Tibial nerve (tissue), 4 donors: ENCODE measurements at regions not wholly inside any gene's neighbourhood (a gene's known extent, or its start where the extent isn't known, plus 50 kb on each side); places are given as distances from the start of the nearest gene placed in this dataset.

Source experiments
- CTCF ChIP-seq, 5 experiments: fragments of 200-600 bp in 3 of 5; fragments of 450-650 bp in 2 of 5; sonication (generic) in 3 of 5; IDR thresholded peaks; one replicate each; pipeline ENCODE4 v1.5.1; 2016 to 2019; ENCODE audit warnings: antibody characterized with exemption in 5 of 5, mild to moderate bottlenecking in 3 of 5, moderate library complexity in 2 of 5
- EP300 ChIP-seq, 2 donors: sonication (generic); formaldehyde crosslinking; IDR thresholded peaks; one replicate each; pipeline ENCODE4 v1.6.1; 2017; ENCODE audit warnings: antibody characterized with exemption in 2 of 2, mild to moderate bottlenecking in 1 of 2
- POLR2A ChIP-seq, 2 donors: fragments of 450-650 bp; IDR thresholded peaks; one replicate each; pipeline ENCODE4 v1.6.1; 2017; ENCODE audit warnings: antibody characterized with exemption in 2 of 2, mild to moderate bottlenecking in 2 of 2, moderate library complexity in 2 of 2

GRCh38 chr5:164832516-164832915 lies 1327.1 kb downstream of the MAT2B start:
- TF ChIP-seq CTCF (IDR thresholded peaks at IDR 0.05) (no peak), POLR2A (IDR thresholded peaks at IDR 0.05) (no peak), EP300 (IDR thresholded peaks at IDR 0.05) (no peak)
